HepG2 (cell line): ENCODE measurements at regions not wholly inside any gene's neighbourhood (a gene's known extent, or its start where the extent isn't known, plus 50 kb on each side); places are given as distances from the start of the nearest gene placed in this dataset.
A peak's percentile ranks its signal among the peaks of the same experiment; 100 is the strongest.

Experiments used
- ADNP ChIP-seq: sonication (generic); formaldehyde crosslinking; IDR thresholded peaks from 2 replicates; pipeline ENCODE4 v1.4.0; 2020; ENCODE audit warnings: missing genetic modification reagents
- EEA1 ChIP-seq: sonication (generic); formaldehyde crosslinking; IDR thresholded peaks from 2 replicates; pipeline ENCODE4 v1.5.1; 2020; ENCODE audit warnings: mild to moderate bottlenecking, missing genetic modification reagents, borderline replicate concordance
- FOSL1 ChIP-seq: sonication (generic); formaldehyde crosslinking; IDR thresholded peaks from 2 replicates; pipeline ENCODE4 v1.9.0; 2021; ENCODE audit warnings: missing genetic modification reagents, borderline replicate concordance
- GFI1 ChIP-seq: sonication (generic); formaldehyde crosslinking; IDR thresholded peaks from 2 replicates; pipeline ENCODE4 v1.5.0; 2020; ENCODE audit warnings: missing genetic modification reagents, mild to moderate bottlenecking, borderline replicate concordance
- IRF9 ChIP-seq: sonication (generic); formaldehyde crosslinking; IDR thresholded peaks from 2 replicates; pipeline ENCODE4 v1.8.0; 2022; ENCODE audit warnings: missing genetic modification reagents, mild to moderate bottlenecking, borderline replicate concordance
- KDM6A ChIP-seq: IDR thresholded peaks from 2 replicates; pipeline ENCODE4 v1.6.1; 2016; ENCODE audit warnings: low read depth
- MTF2 ChIP-seq: sonication (generic); formaldehyde crosslinking; IDR thresholded peaks from 2 replicates; pipeline ENCODE4 v1.5.0; 2020; ENCODE audit warnings: missing genetic modification reagents, borderline replicate concordance
- NCOA5 ChIP-seq: sonication (generic); formaldehyde crosslinking; IDR thresholded peaks from 2 replicates; pipeline ENCODE4 v1.4.0; 2020; ENCODE audit warnings: missing genetic modification reagents
- PRMT3 ChIP-seq: sonication (generic); formaldehyde crosslinking; IDR thresholded peaks from 2 replicates; pipeline ENCODE4 v1.8.1; 2022; ENCODE audit warnings: low read depth, mild to moderate bottlenecking, moderate library complexity, missing genetic modification reagents, borderline replicate concordance
- TARDBP ChIP-seq: sonication (generic); formaldehyde crosslinking; IDR thresholded peaks from 2 replicates; pipeline ENCODE4 v1.8.0; 2022; ENCODE audit warnings: mild to moderate bottlenecking, missing genetic modification reagents
- TBX2 ChIP-seq: sonication (generic); formaldehyde crosslinking; IDR thresholded peaks from 2 replicates; pipeline ENCODE4 v1.5.0; 2020; ENCODE audit warnings: missing genetic modification reagents, mild to moderate bottlenecking, borderline replicate concordance
- TOPORS ChIP-seq: sonication (generic); formaldehyde crosslinking; IDR thresholded peaks from 2 replicates; pipeline ENCODE4 v1.8.0; 2023; ENCODE audit warnings: mild to moderate bottlenecking, missing genetic modification reagents
- TRIM22 ChIP-seq: fragments of 450-650 bp; IDR thresholded peaks from 2 replicates; pipeline ENCODE4 v1.6.1; 2017
- ZBTB8A ChIP-seq: sonication (generic); formaldehyde crosslinking; IDR thresholded peaks from 2 replicates; pipeline ENCODE4 v1.4.0; 2020; ENCODE audit warnings: mild to moderate bottlenecking, low read depth, missing genetic modification reagents, borderline replicate concordance
- ZFP91 ChIP-seq: sonication (generic); formaldehyde crosslinking; IDR thresholded peaks from 2 replicates; pipeline ENCODE4 v1.9.0; 2022; ENCODE audit warnings: missing genetic modification reagents, mild to moderate bottlenecking, borderline replicate concordance
- ZNF44 ChIP-seq: sonication (generic); formaldehyde crosslinking; IDR thresholded peaks from 2 replicates; pipeline ENCODE4 v1.5.1; 2020; ENCODE audit warnings: mild to moderate bottlenecking, missing genetic modification reagents
- ZNF574 ChIP-seq: sonication (generic); formaldehyde crosslinking; IDR thresholded peaks from 2 replicates; pipeline ENCODE4 v1.4.0; 2020; ENCODE audit warnings: missing genetic modification reagents
- ZNF660 ChIP-seq: sonication (generic); formaldehyde crosslinking; IDR thresholded peaks from 2 replicates; pipeline ENCODE4 v1.5.1; 2020; ENCODE audit warnings: mild to moderate bottlenecking, low read depth, missing genetic modification reagents, borderline replicate concordance

GRCh38 chr2:126990200-126990599, 91.5 kb downstream of the TEX51 start (continued):
- TF ChIP-seq TRIM22 (no peak), ZNF574 (no peak), MTF2 (CRISPR knock-in tag) (0 out of 2 replicates have a peak, but pooled peaks have one; percentile 48), GFI1 (CRISPR knock-in tag) (no peak), ZNF44 (peak; percentile 79), EEA1 (no peak), TARDBP (CRISPR knock-in tag) (no peak), KDM6A (CRISPR knock-in tag) (no peak), TBX2 (CRISPR knock-in tag) (no peak), IRF9 (CRISPR knock-in tag) (peak; percentile 27; the same call in 1 of the 2 replicates), FOSL1 (CRISPR knock-in tag) (no peak), ZNF660 (CRISPR knock-in tag) (no peak), ZBTB8A (CRISPR knock-in tag) (no peak), NCOA5 (CRISPR knock-in tag) (no peak), ZFP91 (CRISPR knock-in tag) (0 out of 2 replicates have a peak, but pooled peaks have one; percentile 8), TOPORS (no peak), PRMT3 (CRISPR knock-in tag) (no peak), ADNP (CRISPR knock-in tag) (no peak)
